ENCODE measurements at regions not wholly inside any gene's neighbourhood (a gene's known extent, or its start where the extent isn't known, plus 50 kb on each side); places are given as distances from the start of the nearest gene placed in this dataset.

GRCh38 chr4:43875655-43876054 is 573.0 kb downstream of the KCTD8 start:
- no peak for DNase-seq (ENCODE audit: low spot score)
- no peak for ATAC-seq (ENCODE audit: low FRiP score)
- TF ChIP-seq CTCF (IDR thresholded peaks at IDR 0.05) = no peak

GRCh38 chr4:43882470-43882869 is 566.1 kb downstream of the KCTD8 start:
- ATAC-seq (ENCODE audit: low FRiP score) = no peak
- no peak for TF ChIP-seq CTCF (IDR thresholded peaks at IDR 0.05)
- DNase-seq (ENCODE audit: low spot score) = no peak

GRCh38 chr4:43886196-43886595 is 562.4 kb downstream of the KCTD8 start:
- DNase-seq (ENCODE audit: low spot score) (no peak), ATAC-seq (ENCODE audit: low FRiP score) (no peak)
- TF ChIP-seq CTCF (IDR thresholded peaks at IDR 0.05) = no peak

- no peak for ATAC-seq (ENCODE audit: low FRiP score)
- no peak for TF ChIP-seq CTCF (IDR thresholded peaks at IDR 0.05)
- no peak for DNase-seq (ENCODE audit: low spot score)
These were observed 549.8 kb downstream of the KCTD8 start for GRCh38 chr4:43898836-43899235.

GRCh38 chr4:43903456-43903855 is 545.2 kb downstream of the KCTD8 start:
- TF ChIP-seq CTCF (IDR thresholded peaks at IDR 0.05) = no peak
- DNase-seq (ENCODE audit: low spot score) (no peak), ATAC-seq (ENCODE audit: low FRiP score) (no peak)

GRCh38 chr4:43918377-43918776 is 530.2 kb downstream of the KCTD8 start:
- ATAC-seq (ENCODE audit: low FRiP score) = no peak
- no peak for DNase-seq (ENCODE audit: low spot score)
- TF ChIP-seq CTCF (IDR thresholded peaks at IDR 0.05) = no peak

GRCh38 chr4:43932448-43932847 is 516.2 kb downstream of the KCTD8 start:
- no peak for TF ChIP-seq CTCF (IDR thresholded peaks at IDR 0.05)
- DNase-seq (ENCODE audit: low spot score) = no peak
- no peak for ATAC-seq (ENCODE audit: low FRiP score)
